ACC112 (cell line): ENCODE measurements at regions not wholly inside any gene's neighbourhood (a gene's known extent, or its start where the extent isn't known, plus 50 kb on each side); places are given as distances from the start of the nearest gene placed in this dataset.

Experiments
- H2AFZ ChIP-seq: fragments of 200-600 bp; sonication (generic); one replicate; pipeline ENCODE4 v1.6.0; 2017; ENCODE audit warnings: antibody characterized with exemption, low read length; ENCODE audit not compliant: unreplicated experiment
- H3K27ac ChIP-seq: fragments of 200-600 bp; sonication (generic); 2 replicates; pipeline ENCODE4 v1.5.1; 2014; ENCODE audit warnings: low read depth, mild to moderate bottlenecking, antibody characterized with exemption, low read length, moderate library complexity
- H3K27me3 ChIP-seq: fragments of 200-600 bp; sonication (generic); 2 replicates; pipeline ENCODE4 v1.6.1; 2014; ENCODE audit warnings: mild to moderate bottlenecking, antibody characterized with exemption, low read length, moderate library complexity, mixed read lengths; ENCODE audit not compliant: insufficient read depth
- H3K36me3 ChIP-seq: fragments of 200-600 bp; sonication (generic); 2 replicates; pipeline ENCODE4 v1.6.1; 2016; ENCODE audit warnings: mild to moderate bottlenecking, antibody characterized with exemption, low read length, moderate library complexity, mixed read lengths; ENCODE audit not compliant: insufficient read depth
- H3K4me1 ChIP-seq: fragments of 200-600 bp; sonication (generic); one replicate; pipeline ENCODE4 v1.6.1; 2016; ENCODE audit warnings: low read length, mixed read lengths; ENCODE audit not compliant: insufficient read depth, unreplicated experiment, control insufficient read depth
- H3K4me3 ChIP-seq: fragments of 200-600 bp; sonication (generic); 2 replicates; pipeline ENCODE4 v1.5.1; 2014; ENCODE audit warnings: mild to moderate bottlenecking, low read depth, low read length
- H3K79me2 ChIP-seq: fragments of 200-600 bp; sonication (generic); one replicate; pipeline ENCODE4 v1.6.0; 2016; ENCODE audit warnings: low read length; ENCODE audit not compliant: control insufficient read depth, unreplicated experiment, insufficient read depth

DNA sequence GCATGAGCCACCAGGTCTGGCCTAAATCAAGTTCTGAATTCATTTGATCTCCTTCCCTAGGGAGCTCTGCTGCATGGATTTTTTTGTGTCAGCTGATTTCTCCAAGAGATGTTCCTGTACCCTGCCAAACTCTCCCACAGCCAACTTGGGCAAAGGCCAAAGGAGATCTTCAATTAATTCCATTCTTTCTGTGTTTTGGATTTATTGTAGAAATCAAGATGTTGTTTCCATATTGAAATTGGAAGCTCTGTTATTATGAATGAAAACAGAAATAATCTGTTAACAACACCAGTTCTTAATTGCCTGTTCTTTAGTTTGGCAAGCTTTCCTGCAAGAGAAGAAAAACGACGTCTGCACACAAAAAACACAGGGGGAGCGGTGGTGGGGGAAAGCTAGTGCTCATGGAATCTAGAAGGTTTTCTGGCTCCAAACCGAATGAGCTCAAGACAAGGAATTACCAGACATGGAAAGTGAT, 86.5 kb upstream of the ABCC4 start:
- Histone ChIP-seq H3K27me3 (peaks cover 18% of the 10 kb centered on the region; the same call in 1 of the 2 replicates), H3K27ac (no peak overlapping the region), H2AFZ (no peak overlapping the region), H3K4me1 (no peaks in the 10 kb centered on the region), H3K4me3 (no peak overlapping the region), H3K79me2 (no peaks in the 10 kb centered on the region), H3K36me3 (no peaks in the 10 kb centered on the region)

GRCh38 chr13:95388420-95389079, 87.3 kb upstream of the ABCC4 start:
- Histone ChIP-seq H3K27ac (no peak overlapping the region), H3K4me3 (no peak overlapping the region)

GRCh38 chr13:95391362-95391761, 90.1 kb upstream of the ABCC4 start:
- Histone ChIP-seq H3K4me3 (no peak overlapping the region), H3K36me3 (no peaks in the 10 kb centered on the region), H3K79me2 (no peaks in the 10 kb centered on the region), H3K27ac (no peak overlapping the region), H2AFZ (no peak overlapping the region), H3K27me3 (peaks cover 23% of the 10 kb centered on the region; the same call in 1 of the 2 replicates), H3K4me1 (no peaks in the 10 kb centered on the region)

More at GRCh38 chr13:95388420-95389079, 87.3 kb upstream of the ABCC4 start:
- Histone ChIP-seq H3K36me3 (no peaks in the 10 kb centered on the region), H3K4me1 (no peaks in the 10 kb centered on the region), H2AFZ (no peak overlapping the region), H3K79me2 (no peaks in the 10 kb centered on the region), H3K27me3 (peaks cover 18% of the 10 kb centered on the region; the same call in 1 of the 2 replicates)

GRCh38 chr13:95391785-95392184, 90.5 kb upstream of the ABCC4 start:
- Histone ChIP-seq H2AFZ (no peak overlapping the region), H3K36me3 (no peaks in the 10 kb centered on the region), H3K79me2 (no peaks in the 10 kb centered on the region), H3K4me3 (no peak overlapping the region), H3K27me3 (peaks cover 23% of the 10 kb centered on the region; the same call in 1 of the 2 replicates), H3K27ac (no peak overlapping the region), H3K4me1 (no peaks in the 10 kb centered on the region)

- Histone ChIP-seq H3K36me3 (no peaks in the 10 kb centered on the region), H3K27ac (no peak overlapping the region), H3K79me2 (no peaks in the 10 kb centered on the region), H3K27me3 (peaks cover 23% of the 10 kb centered on the region; the same call in 1 of the 2 replicates), H3K4me3 (no peak overlapping the region), H2AFZ (no peak overlapping the region), H3K4me1 (no peaks in the 10 kb centered on the region)
Measured at GRCh38 chr13:95392597-95392996, 91.3 kb upstream of the ABCC4 start.

- no peak overlapping the region for H3K27ac ChIP-seq
Measured at GRCh38 chr13:95403349-95404140, 102.3 kb upstream of the ABCC4 start.

GRCh38 chr13:95404141-95404882, 103.1 kb upstream of the ABCC4 start:
- Histone ChIP-seq H2AFZ (no peak overlapping the region), H3K79me2 (no peaks in the 10 kb centered on the region), H3K36me3 (no peaks in the 10 kb centered on the region), H3K27me3 (no peaks in the 10 kb centered on the region), H3K4me3 (peak overlapping the region; percentile 61), H3K27ac (no peak overlapping the region), H3K4me1 (no peaks in the 10 kb centered on the region)

More at GRCh38 chr13:95403349-95404140, 102.3 kb upstream of the ABCC4 start:
- H2AFZ ChIP-seq: no peak overlapping the region
- H3K4me3 ChIP-seq: peak overlapping the region; percentile 61
- no peaks in the 10 kb centered on the region for H3K27me3 ChIP-seq
- no peaks in the 10 kb centered on the region for H3K79me2 ChIP-seq
- H3K4me1 ChIP-seq: no peaks in the 10 kb centered on the region
- H3K36me3 ChIP-seq: no peaks in the 10 kb centered on the region

DNA sequence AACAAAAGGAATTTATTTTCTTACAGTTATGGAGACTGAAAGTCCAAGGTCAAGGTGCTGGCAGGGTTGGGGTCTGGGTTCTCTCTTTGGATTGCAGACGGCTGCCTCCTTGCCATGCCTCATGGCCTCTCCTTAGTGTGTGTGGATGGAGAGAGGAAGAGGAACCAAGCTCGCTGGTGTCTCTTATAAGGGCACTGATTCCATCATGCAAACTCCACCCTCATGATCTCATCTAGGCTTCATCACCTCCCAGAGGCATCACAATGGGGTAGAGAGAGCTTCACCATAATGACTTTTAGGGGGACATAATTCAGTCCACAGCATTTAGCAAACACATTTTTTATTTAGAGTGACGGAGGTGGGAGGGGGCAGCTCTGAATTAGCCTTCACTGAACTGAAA, 104.9 kb upstream of the ABCC4 start:
- H2AFZ ChIP-seq: no peak overlapping the region
- no peaks in the 10 kb centered on the region for H3K27me3 ChIP-seq
- H3K79me2 ChIP-seq: no peaks in the 10 kb centered on the region
- H3K27ac ChIP-seq: no peak overlapping the region
- H3K4me3 ChIP-seq: no peak overlapping the region
- H3K4me1 ChIP-seq: no peaks in the 10 kb centered on the region
- H3K36me3 ChIP-seq: no peaks in the 10 kb centered on the region

GRCh38 chr13:95411428-95412040, 110.3 kb upstream of the ABCC4 start:
- no peaks in the 10 kb centered on the region for H3K27me3 ChIP-seq
- no peak overlapping the region for H3K4me3 ChIP-seq
- H3K27ac ChIP-seq: no peak overlapping the region
- H3K79me2 ChIP-seq: no peaks in the 10 kb centered on the region
- H3K36me3 ChIP-seq: no peaks in the 10 kb centered on the region
- no peak overlapping the region for H2AFZ ChIP-seq
- H3K4me1 ChIP-seq: no peaks in the 10 kb centered on the region

GRCh38 chr13:95418946-95419345, 117.7 kb upstream of the ABCC4 start:
- Histone ChIP-seq H3K79me2 (no peaks in the 10 kb centered on the region), H3K4me1 (no peaks in the 10 kb centered on the region), H3K27ac (no peak overlapping the region), H3K4me3 (no peak overlapping the region), H3K27me3 (peaks cover 15% of the 10 kb centered on the region), H2AFZ (no peak overlapping the region), H3K36me3 (no peaks in the 10 kb centered on the region)
